ENCODE measurements at regions not wholly inside any gene's neighbourhood (a gene's known extent, or its start where the extent isn't known, plus 50 kb on each side); places are given as distances from the start of the nearest gene placed in this dataset.

DNA sequence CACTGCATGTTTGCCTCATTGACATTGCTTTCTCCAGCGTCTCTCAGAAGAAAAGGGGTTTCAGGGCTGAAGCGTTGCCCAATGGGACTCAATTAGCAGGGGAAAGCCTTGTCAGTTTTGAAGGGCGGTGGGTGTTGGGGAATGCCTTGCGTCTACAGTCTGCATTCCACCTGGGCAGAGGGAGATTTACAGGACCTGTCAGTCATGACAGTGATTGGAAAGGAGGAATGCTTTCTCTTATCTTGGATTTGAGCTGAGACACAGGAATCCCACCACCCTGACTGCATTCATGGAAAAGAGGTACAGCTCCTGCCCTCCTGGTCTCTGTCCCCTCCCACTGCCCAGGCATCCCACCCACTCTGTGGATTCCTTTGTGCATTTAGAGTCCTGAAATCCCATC, 123.9 kb downstream of the ACKR3 start:
- DNase-seq = no peak

DNA sequence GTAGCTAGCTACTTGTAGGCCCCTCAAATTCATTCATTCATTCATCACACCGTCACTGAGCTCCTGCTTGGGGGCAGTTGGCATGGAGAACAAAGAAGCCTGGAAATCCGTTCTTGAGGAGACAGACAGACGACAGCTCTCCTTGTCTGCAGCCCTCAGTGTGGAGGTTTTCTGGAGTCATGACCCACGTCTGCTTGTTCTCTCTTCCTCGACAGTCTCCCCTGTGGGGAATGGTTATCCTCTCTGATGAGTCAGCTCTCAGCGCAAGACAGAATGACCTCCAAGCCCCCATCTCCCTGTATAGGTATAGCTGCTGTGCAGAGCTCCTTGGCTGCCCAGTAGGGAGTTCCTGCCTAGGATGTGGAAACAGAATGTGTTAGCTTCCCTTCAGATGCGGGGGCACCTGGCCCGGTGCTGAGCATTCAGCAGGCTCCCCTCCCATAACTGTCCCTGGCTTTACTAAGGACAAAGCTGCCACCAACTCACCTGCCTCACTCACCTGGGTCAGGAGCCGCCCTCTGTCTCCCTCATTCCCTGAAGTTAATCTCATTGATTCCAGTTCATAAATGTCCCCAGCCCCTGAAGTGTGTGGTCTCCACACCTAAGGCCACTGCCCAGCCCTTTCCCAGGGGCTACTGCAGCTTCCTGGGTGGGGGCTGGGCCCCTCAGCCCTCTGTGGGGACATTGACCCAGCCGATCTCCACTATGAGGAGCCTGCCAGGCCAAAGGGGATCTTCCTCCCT, 124.7 kb downstream of the ACKR3 start:
- DNase-seq = no peak

- no peak for DNase-seq
Measured at GRCh38 chr2:236696834-236697233, 127.2 kb downstream of the ACKR3 start.

- DNase-seq = no peak
Measured at GRCh38 chr2:236698016-236698627, 128.5 kb downstream of the ACKR3 start.

GRCh38 chr2:236700703-236701102, 131.1 kb downstream of the ACKR3 start:
- DNase-seq = no peak

GRCh38 chr2:236702657-236703372, 133.2 kb downstream of the ACKR3 start:
- no peak for DNase-seq

- DNase-seq = no peak
Measured at GRCh38 chr2:236703373-236703709, 133.7 kb downstream of the ACKR3 start.

GRCh38 chr2:236703906-236704305, 134.3 kb downstream of the ACKR3 start:
- DNase-seq = no peak

DNA sequence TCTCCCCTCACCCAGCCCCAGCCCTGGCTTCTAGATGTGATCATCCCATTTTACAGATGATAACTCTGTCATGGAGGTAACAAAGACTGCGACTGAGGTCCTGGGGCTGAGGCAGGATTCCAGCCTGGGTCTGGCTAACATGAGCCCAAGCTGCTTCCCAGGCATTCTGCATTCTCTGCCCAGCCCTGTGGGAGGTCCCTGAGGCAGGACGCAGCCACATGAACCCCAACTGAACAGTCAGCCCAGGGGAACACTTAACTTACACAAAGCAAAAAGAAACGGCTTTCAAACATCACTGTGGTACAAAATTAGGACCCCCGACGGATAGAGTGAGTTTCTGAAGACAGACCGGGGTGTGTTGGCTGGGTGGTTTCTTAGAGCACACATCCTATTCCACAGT, 135.3 kb downstream of the ACKR3 start:
- no peak for DNase-seq

DNA sequence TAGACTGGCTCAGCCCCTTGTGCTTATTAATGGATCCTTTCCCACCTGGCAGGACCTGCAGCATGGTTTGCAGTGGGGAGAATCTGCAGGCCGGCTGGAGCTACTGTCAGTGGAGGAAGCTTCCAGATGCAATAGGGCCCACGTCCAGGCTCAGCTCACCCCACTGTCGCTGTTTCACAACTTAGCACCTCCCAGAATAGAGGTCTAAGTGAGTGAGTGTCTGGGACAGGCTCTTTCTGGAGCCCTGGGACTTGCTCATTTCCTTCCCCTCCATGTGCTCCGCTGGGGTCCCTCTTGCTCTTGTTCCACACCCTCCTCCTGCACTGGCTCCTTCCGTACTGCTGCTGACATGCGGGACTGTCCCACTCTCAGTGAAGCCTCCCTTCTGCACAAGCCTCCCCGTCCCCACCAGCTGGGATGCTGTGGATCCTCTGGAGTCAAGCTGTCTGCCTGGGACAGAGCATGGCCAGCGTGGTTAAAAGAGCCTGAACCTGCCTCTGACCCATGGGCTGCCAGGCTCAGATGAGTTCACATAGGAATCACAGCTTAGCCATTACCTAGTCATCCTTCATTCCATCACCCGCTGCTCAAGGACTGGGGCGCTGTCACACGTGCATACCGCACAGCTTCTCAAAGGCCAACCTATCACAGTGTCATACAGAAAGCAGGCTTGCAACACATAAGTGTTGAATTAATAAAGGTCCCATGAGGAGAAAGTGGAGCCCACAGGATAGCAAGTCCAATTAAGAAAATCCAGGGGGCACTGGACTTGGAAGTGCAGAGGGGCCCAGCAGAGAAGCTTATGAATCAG, 135.9 kb downstream of the ACKR3 start:
- DNase-seq = no peak

DNA sequence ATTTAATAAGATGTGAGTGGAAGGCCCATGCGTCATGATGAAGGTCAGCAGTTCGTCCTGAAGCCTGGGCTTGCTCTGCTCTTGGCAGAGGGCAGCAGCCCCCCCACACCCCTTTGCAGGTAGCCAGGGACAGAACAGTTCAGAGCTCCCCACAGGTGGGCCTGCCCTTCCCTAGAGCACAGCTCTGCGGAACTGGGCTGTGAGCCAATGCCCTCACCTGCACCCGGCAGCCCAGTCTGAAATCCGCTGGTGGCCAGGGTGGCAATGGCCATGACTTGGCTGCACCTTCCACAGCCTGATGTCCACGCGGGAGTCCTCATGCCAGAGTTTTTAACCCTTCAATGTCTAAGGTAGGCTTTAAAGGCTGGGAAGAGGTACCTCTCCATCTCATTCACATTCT, 136.7 kb downstream of the ACKR3 start:
- DNase-seq = no peak

DNA sequence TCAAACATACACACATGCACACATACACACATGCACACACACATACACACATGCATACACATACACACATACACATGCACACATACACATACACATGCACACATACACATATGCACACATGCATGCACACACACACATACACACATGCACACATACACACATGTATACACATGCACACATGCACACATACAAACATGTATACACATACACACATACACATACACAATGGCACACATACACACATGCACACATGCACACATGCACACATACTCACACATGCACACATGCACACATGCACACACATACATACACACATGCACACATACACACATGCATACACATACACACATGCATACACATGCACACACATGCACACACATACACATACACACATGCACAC, 137.2 kb downstream of the ACKR3 start:
- no peak for DNase-seq

- no peak for DNase-seq
Measured at GRCh38 chr2:236711440-236711839, 141.8 kb downstream of the ACKR3 start.

- no peak for DNase-seq
Measured at GRCh38 chr2:236712304-236712703, 142.7 kb downstream of the ACKR3 start.

GRCh38 chr2:236712961-236713673, 143.5 kb downstream of the ACKR3 start:
- DNase-seq = no peak

- no peak for DNase-seq
Measured at GRCh38 chr2:236714080-236714479, 144.5 kb downstream of the ACKR3 start.

- no peak for DNase-seq
Measured at GRCh38 chr2:236715077-236715476, 145.5 kb downstream of the ACKR3 start.

DNA sequence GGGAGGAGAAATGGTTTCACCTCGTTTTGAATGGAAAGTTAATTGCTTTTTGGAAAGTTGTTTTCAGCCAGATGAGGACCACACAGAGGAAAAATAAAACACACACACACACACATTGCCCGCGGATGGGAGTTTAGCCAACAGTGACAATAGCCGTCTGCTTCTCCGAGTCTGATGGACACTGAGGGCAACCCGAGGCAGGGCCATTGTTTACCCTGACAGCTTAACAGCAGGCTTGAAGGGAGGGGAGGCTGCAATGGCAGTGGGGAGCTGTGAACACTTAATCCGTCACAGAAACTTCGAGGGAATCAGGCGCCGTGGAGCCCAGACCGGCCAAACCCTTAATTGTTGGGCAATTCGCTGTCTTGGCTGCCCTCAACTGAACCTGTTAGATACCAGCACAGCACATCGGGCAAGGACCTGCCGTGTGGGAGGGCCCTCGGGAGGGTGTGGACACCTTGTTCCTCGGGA, 145.9 kb downstream of the ACKR3 start:
- DNase-seq = no peak

DNA sequence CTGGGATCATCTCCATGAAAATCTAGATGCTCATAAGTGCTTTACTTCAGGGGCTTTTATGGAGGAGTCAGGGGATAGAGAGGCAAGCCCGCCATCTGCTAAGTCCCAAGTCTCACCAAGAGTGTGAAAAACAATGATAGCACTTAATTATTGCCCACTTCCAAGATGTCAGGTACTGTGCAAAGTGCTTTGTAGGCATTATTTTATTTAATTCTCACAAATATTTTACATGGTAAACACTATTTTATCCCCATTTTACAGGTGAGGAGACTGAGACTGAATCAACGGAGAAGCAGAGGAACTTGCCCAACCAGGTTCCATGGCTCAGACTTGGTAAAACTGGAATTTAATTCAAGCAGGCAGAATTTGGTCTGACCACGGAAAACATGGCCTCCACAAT, 147.5 kb downstream of the ACKR3 start:
- no peak for DNase-seq

DNA sequence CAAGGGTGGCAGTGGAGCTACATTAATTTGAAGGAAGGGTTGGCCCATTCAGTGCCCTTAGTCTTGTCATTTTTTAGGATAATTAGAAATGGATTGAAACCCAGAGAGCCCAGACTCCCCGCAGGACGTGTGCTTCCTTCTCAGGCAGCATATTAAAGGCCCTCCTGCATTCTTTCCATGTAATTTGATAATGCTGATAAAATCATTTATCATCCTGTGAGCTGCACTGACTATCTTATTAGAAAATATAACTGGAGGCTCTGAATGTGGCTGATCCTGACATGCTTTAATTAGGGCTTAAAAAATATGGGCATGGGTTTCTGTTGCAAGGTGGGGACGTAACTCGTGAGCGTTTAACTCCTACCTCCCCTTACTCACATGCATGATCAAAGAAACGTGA, 148.1 kb downstream of the ACKR3 start:
- no peak for DNase-seq

DNA sequence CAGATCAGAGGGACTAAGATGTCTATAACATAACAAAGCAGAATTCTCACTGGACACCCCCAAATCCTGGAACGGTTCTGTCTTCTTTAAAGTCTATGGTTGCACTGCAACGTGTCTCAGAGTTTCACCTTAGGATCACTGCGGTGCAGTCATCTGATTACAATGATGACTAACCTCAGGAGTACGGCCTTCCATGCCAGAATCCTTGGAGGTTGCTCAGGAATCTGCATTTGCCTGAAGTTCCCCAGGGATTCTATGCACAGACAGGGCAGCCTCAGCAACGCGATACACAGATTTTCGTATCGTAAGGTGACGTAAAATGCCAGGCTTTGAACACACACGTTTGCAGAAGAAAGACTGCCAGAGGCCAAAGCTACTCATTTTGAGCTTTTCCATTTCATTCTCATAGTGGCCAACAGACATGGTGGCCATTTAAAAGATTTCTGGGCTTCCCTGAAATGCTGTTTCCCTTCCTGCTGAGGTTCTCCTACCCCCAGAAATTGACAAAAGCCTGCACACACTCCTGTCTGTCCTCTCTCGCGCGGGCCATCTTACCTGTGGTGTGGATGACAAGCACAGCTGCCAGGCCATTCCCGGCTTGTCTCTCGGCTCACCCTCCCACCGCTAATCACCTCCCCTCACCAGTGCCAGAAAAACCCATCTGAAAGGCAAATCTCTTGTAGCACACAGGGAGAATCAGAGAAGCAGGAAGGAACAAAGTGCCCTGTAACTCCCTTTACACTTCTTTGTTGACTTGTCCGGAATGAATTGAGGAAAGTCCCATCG, 148.8 kb downstream of the ACKR3 start:
- no peak for DNase-seq

DNA sequence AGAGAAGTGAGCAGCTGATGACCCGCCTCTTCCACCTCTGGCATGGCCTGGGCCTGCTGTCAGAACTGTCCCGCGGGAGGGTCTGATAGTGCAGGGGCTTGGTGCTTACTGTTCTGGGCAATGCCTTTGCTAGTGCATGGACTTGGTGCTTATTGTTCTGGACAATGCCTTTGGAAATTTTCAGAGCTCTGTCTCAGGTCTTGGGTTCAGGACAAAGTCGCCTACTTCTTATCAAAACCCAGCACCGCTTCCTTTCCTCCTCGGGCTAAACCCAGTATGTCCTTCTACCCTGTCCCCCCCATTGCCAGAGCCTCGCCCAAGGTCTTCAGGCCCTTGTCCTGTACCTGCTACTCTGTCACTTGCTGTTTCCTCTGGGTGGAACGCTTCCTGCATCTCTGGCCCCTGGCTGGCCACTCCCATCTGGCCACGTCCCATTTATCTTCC, 149.6 kb downstream of the ACKR3 start:
- DNase-seq = no peak
